HT-29 (cell line): ENCODE measurements at regions not wholly inside any gene's neighbourhood (a gene's known extent, or its start where the extent isn't known, plus 50 kb on each side); places are given as distances from the start of the nearest gene placed in this dataset.

Source experiments
- DNase-seq: peaks from one replicate; pipeline ENCODE4 v3.0.0-alpha.2; 2015; ENCODE audit warnings: low spot score

- no peak for DNase-seq
Measured at GRCh38 chr1:36644556-36644955, 161.8 kb upstream of the CSF3R start.

- DNase-seq, result no peak
Measured at GRCh38 chr1:36643371-36644270, 160.9 kb upstream of the CSF3R start.

- no peak for DNase-seq
Measured at GRCh38 chr1:36642802-36643201, 160.1 kb upstream of the CSF3R start.

- no peak for DNase-seq
Measured at GRCh38 chr1:36641776-36642175, 159.1 kb upstream of the CSF3R start.

- no peak for DNase-seq
Measured at GRCh38 chr1:36639461-36639860, 156.7 kb upstream of the CSF3R start.

DNA sequence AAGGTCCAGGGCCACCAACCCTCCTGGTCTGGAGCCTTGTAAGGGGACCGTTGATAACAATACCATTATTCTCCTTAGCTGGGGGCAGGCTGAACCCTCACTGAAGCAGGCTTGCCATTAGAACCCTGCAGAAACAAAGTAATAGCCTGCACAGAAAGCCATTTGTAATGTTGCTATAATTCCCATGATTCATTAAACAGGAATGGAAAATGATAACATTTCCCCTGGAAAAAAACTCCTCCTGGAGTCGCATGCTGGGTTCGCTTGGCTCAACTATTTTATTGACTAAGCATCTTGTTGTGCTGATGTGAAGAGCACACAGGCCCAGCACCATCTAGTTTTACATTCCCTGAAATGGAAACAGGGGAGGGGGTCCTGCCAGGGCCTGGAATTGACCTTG, 155.6 kb upstream of the CSF3R start:
- DNase-seq, result no peak

GRCh38 chr1:36636206-36636605, 153.5 kb upstream of the CSF3R start:
- no peak for DNase-seq

DNA sequence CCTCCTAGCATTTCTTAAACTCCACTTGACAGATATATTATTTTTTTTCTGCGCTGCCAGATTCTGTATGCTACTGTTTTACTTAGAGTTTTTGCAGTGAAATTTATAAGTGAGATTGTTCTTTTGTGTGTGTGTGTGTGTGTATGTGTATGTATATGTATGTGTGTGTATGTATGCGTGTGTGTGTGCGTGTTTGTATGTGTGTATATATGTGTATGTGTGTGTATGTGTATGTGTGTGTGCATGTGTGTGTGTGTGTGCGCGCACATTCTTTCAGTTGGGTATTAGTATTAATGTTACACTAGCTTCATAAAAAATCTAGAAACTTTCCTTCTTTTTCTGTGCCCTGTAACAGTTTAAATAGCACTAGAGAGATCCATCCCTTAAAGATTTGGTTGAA, 152.6 kb upstream of the CSF3R start:
- DNase-seq, result no peak

GRCh38 chr1:36628804-36629203, 146.1 kb upstream of the CSF3R start:
- DNase-seq, result no peak

DNA sequence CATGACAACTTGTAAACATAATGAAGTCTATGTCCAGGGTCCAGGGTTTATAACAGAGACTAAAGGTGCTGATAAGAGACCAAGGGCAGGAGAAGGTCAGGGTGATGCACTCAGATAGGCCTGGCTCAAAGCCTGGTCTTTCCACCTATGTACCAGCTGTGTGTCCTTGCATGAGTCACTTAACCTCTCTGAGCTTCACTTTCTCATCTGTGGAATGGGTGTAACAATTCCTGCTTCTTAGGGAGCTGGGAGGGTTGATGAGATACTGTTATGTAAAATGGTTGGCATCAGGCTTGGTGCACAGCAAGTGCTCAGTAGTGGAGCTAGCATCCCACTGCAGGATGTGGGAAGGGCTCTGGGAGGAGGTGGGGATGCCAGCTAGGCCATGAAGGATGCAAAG, 143.7 kb upstream of the CSF3R start:
- no peak for DNase-seq

DNA sequence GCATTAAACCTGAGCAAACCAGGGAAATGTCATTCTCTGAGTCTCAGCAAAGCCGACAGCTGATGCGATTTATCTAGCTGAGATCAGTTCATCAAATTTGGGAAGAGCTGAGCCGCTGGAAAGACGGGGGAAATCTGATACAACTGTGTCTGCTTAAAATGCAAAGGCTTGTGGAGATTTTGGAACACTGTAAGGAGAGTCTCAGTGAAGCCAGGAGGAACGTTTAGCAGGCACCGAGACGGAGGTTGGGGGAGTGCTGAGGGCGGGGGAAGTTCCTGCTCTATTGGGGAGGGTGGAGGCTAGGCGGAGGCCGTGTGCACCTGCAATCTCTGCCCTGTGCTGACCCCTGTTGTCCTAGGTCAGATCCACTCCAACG, 143.2 kb upstream of the CSF3R start:
- no peak for DNase-seq

- DNase-seq, result no peak
Measured at GRCh38 chr1:36625253-36625934, 142.7 kb upstream of the CSF3R start.

DNA sequence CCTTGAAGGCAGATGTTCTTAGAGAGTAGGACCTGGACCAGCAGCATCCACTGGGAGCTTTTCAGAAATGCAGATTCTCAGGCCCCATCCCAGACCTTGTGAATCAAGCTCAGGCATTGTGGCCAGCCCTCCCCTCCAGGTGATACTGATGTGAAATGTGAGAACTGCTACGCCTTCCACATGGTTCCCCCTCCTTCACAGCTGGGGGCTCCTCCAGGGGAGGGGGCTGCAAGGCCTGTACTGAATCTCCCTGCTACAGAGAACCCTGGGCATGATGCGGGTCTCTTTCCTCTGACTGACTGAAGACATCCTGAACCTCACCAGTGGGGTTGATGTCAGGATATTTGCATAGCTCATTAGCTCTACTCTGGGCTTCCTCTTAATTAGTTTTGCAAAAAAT, 141.8 kb upstream of the CSF3R start:
- no peak for DNase-seq

- no peak for DNase-seq
Measured at GRCh38 chr1:36622741-36623648, 140.3 kb upstream of the CSF3R start.

- DNase-seq, result no peak
Measured at GRCh38 chr1:36621531-36621930, 138.8 kb upstream of the CSF3R start.

- no peak for DNase-seq
Measured at GRCh38 chr1:36620142-36620541, 137.4 kb upstream of the CSF3R start.

- DNase-seq, result no peak
Measured at GRCh38 chr1:36614991-36615390, 132.3 kb upstream of the CSF3R start.

DNA sequence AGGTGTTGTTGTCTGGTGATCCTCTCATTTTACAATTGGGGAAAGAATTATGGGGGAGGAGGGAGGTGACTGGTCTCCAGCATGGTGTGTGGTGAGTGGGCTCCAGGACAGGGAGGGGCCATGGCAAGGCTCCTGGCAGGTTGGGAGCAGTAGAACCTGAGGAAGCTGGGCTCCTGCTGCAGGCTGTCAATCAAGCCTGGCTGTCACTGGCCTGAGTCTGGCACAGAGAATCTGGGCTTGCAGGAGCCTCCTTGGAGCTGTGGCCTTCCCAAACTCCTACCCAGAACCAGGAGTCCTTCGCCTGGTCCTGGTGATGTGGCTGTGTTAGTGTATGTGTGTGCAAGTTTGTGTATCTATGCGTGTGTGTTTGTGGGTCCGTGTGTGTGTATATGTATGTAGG, 131.9 kb upstream of the CSF3R start:
- no peak for DNase-seq

DNA sequence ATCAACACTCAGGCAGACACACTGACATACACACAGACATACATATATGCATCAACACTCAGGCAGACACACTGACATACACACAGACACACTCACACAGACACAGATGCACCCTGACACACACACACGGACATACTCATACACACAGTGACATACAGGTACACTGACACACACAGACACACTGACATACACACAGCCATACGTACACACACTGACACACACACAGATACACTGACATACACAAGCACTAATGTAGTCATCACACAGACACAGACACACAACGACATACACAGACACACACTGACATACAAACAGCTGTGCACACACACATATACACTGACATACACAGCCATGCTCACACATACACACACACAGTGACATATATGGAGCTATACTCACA, 131.0 kb upstream of the CSF3R start:
- no peak for DNase-seq

DNA sequence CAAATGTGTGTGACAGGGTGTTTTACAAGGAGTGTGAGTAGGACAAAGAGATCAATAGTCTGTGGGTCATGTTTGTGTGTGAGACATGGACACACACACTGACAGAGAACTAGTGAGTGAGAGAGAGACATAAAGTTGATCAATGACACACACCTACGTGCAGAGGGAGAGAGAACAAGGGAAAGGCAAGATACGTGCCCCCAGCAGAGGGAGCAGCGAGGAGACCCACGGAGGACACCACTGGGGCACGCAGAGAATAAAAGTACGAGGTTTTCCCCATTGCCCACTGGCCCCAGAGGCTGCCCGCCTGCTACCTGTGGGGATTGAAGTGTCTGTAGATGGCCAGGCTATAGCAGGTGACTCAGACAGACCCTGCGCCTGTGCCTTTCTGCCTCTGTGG, 130.2 kb upstream of the CSF3R start:
- DNase-seq, result no peak

- DNase-seq, result no peak
Measured at GRCh38 chr1:36612121-36612520, 129.4 kb upstream of the CSF3R start.
